ENCODE measurements at regions not wholly inside any gene's neighbourhood (a gene's known extent, or its start where the extent isn't known, plus 50 kb on each side); places are given as distances from the start of the nearest gene placed in this dataset.

DNA sequence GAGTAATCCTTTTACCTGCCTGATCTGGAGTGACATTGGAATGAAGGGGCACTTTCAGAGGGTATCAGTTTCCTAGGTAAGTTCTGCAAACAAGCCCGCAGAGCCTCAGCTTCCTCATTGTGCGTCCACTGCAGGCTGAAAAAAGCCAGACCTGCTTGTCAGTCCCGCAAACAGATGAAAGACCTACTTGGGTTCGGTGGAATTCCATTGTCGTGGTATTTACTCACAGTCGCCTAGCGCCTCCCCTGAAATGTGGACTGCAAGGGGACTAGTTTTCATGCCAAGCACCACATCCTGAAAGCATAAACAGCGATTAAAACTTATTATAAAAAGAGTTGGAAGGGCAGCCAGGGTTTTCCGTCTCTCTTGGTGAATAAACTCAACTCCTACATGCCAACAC lies 121.5 kb downstream of the PAX1 start:
- intact Hi-C loops (cut with DNase I), result no loop called here
- no peaks in the 10 kb centered on the region for H3K9me3 ChIP-seq
- H3K4me3 ChIP-seq, result no peak overlapping the region
- WGBS, 3 donors, result 46 to 48% (median 47%) methylated on average over 9 of the region's 9 CpGs
- H3K36me3 ChIP-seq (ENCODE audit: insufficient read depth in 1 of 2, low read depth in 1 of 2), result no peaks in the 10 kb centered on the region
- H3K27me3 ChIP-seq (ENCODE audit: insufficient read depth in 3 of 3, low read length in 2 of 3), result no peaks in the 10 kb centered on the region
- H3K4me1 ChIP-seq, result no peaks in the 10 kb centered on the region
- ATAC-seq (no peak), DNase-seq (no peak)
- H3K27ac ChIP-seq, result no peak overlapping the region
- TF ChIP-seq, protein P1, sequence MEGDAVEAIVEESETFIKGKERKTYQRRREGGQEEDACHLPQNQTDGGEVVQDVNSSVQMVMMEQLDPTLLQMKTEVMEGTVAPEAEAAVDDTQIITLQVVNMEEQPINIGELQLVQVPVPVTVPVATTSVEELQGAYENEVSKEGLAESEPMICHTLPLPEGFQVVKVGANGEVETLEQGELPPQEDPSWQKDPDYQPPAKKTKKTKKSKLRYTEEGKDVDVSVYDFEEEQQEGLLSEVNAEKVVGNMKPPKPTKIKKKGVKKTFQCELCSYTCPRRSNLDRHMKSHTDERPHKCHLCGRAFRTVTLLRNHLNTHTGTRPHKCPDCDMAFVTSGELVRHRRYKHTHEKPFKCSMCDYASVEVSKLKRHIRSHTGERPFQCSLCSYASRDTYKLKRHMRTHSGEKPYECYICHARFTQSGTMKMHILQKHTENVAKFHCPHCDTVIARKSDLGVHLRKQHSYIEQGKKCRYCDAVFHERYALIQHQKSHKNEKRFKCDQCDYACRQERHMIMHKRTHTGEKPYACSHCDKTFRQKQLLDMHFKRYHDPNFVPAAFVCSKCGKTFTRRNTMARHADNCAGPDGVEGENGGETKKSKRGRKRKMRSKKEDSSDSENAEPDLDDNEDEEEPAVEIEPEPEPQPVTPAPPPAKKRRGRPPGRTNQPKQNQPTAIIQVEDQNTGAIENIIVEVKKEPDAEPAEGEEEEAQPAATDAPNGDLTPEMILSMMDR (IDR thresholded peaks at IDR 0.05), result no peak

DNA sequence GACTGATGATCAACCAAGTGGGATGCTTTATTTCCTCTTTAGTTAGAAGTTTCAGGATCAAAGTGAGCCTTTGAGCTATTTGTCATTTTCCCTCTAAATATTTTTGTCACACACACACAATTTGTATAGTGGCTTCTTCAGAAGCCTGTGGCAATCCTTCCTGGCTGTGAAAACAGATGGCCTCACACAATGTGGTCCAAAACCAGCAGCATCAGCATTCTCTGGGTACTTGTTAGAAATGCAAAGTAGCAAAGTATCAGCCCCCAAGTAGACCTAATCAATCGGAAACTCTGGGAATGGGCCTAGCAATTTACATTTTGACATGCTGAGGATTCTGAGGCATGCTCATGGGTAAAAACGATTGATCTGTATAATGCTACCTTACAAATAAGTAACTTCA lies 115.9 kb downstream of the PAX1 start:
- 51 to 62% (median 58%) methylated on average over 2 of the region's 2 CpGs for WGBS, 3 donors
- Histone ChIP-seq H3K27me3 (ENCODE audit: insufficient read depth in 3 of 3, low read length in 2 of 3) (no peaks in the 10 kb centered on the region), H3K4me3 (no peak overlapping the region), H3K9me3 (no peaks in the 10 kb centered on the region), H3K36me3 (ENCODE audit: insufficient read depth in 1 of 2, low read depth in 1 of 2) (no peaks in the 10 kb centered on the region), H3K4me1 (no peaks in the 10 kb centered on the region), H3K27ac (no peak overlapping the region)
- intact Hi-C loops (cut with DNase I), result no loop called here
- ATAC-seq (no peak), DNase-seq (no peak)
- TF ChIP-seq, protein P1 (IDR thresholded peaks at IDR 0.05), result no peak

DNA sequence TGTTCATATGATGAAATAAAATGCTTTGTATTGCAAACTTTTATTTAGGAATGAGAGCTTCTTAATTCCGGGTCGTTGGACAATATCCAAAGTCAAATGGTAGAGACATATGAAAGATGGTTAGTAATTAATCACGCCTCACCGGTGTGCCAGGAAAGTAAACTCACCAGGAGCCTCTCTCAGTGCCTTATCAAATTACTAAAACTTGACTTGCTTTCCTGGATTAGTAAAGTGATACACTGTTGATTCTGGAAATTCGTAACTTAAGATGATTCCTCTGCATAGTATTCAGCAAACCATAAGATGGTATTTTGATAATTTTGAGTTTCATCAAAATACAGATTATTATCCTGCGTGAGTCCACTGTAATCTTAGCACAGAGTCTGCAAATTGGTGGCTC lies 115.2 kb downstream of the PAX1 start:
- DNase-seq, result no peak
- TF ChIP-seq, protein P1 (IDR thresholded peaks at IDR 0.05), result no peak
- intact Hi-C loops (cut with DNase I), result no loop called here
- H3K36me3 ChIP-seq (ENCODE audit: insufficient read depth in 1 of 2, low read depth in 1 of 2), result no peaks in the 10 kb centered on the region
- H3K4me3 ChIP-seq, result no peak overlapping the region
- no peak overlapping the region for H3K27ac ChIP-seq
- 35 to 40% (median 36%) methylated on average over 6 of the region's 6 CpGs for WGBS, 3 donors
- H3K4me1 ChIP-seq, result no peaks in the 10 kb centered on the region
- H3K9me3 ChIP-seq, result no peaks in the 10 kb centered on the region
- no peaks in the 10 kb centered on the region for H3K27me3 ChIP-seq (ENCODE audit: insufficient read depth in 3 of 3, low read length in 2 of 3)
- ATAC-seq, result no peak

DNA sequence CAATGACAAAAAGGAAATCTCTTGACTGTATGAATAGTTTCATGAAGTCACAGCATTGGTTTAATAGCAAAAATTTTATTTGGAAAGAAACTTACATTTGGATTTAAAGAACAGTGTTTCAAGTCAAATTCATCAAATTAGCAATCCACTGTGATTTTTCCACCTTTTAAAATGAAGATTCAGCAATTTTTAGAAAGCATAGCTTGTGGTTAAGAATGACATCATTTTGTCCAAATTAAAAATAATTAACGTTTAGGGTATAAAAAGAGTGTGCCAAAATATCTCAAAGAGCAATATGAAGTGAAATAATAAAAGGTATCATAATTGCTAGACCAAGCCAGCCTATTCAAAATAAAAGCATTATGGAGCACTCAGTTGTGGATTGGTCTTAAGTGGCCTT lies 114.6 kb downstream of the PAX1 start:
- Histone ChIP-seq H3K27me3 (ENCODE audit: insufficient read depth in 3 of 3, low read length in 2 of 3) (no peaks in the 10 kb centered on the region), H3K27ac (no peak overlapping the region), H3K4me1 (no peaks in the 10 kb centered on the region), H3K4me3 (no peak overlapping the region), H3K9me3 (no peaks in the 10 kb centered on the region), H3K36me3 (ENCODE audit: insufficient read depth in 1 of 2, low read depth in 1 of 2) (no peaks in the 10 kb centered on the region)
- WGBS, 3 donors, result 36 to 54% (median 46%) methylated on average over 1 of the region's 1 CpG
- intact Hi-C loops (cut with DNase I), result no loop called here
- TF ChIP-seq, protein P1 (IDR thresholded peaks at IDR 0.05), result no peak
- DNase-seq, result no peak
- ATAC-seq, result no peak

DNA sequence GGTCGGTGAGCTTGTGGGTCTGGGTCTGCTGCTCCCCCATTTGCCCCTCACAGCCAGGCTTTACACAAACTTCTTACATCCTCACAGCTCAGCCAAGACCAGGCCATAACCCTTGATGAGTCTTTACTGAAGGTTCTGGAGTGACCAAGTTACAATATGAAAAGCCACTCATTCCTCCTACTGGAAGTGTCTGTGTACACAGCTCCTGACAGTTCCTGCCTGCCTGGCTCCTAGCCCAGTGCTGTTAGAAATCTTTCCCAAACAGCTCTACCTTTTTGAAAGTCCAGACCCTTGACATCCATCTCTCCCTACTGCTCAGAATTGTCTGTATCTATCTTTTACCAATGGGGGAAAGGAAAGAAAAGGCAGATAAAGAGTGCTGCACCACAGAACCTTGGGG lies 106.9 kb downstream of the PAX1 start:
- TF ChIP-seq, protein P1 (IDR thresholded peaks at IDR 0.05), result no peak
- Histone ChIP-seq H3K4me3 (no peak overlapping the region), H3K27me3 (ENCODE audit: insufficient read depth in 3 of 3, low read length in 2 of 3) (no peaks in the 10 kb centered on the region), H3K36me3 (ENCODE audit: insufficient read depth in 1 of 2, low read depth in 1 of 2) (no peaks in the 10 kb centered on the region), H3K27ac (no peak overlapping the region), H3K9me3 (no peaks in the 10 kb centered on the region), H3K4me1 (no peaks in the 10 kb centered on the region)
- 88 to 94% (median 88%) methylated on average over 1 of the region's 1 CpG for WGBS, 3 donors
- ATAC-seq (no peak), DNase-seq (no peak)
- intact Hi-C loops (cut with DNase I), result no loop called here
